ENCODE measurements at regions not wholly inside any gene's neighbourhood (a gene's known extent, or its start where the extent isn't known, plus 50 kb on each side); places are given as distances from the start of the nearest gene placed in this dataset.

- TF ChIP-seq, protein P1, sequence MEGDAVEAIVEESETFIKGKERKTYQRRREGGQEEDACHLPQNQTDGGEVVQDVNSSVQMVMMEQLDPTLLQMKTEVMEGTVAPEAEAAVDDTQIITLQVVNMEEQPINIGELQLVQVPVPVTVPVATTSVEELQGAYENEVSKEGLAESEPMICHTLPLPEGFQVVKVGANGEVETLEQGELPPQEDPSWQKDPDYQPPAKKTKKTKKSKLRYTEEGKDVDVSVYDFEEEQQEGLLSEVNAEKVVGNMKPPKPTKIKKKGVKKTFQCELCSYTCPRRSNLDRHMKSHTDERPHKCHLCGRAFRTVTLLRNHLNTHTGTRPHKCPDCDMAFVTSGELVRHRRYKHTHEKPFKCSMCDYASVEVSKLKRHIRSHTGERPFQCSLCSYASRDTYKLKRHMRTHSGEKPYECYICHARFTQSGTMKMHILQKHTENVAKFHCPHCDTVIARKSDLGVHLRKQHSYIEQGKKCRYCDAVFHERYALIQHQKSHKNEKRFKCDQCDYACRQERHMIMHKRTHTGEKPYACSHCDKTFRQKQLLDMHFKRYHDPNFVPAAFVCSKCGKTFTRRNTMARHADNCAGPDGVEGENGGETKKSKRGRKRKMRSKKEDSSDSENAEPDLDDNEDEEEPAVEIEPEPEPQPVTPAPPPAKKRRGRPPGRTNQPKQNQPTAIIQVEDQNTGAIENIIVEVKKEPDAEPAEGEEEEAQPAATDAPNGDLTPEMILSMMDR (IDR thresholded peaks at IDR 0.05) = no peak
- no peak for TF ChIP-seq POLR2A (IDR thresholded peaks at IDR 0.05)
Measured at GRCh38 chr5:149432376-149432775, 53.3 kb upstream of the IL17B start.
